Sigmoid colon (tissue), 3 donors: ENCODE measurements at regions not wholly inside any gene's neighbourhood (a gene's known extent, or its start where the extent isn't known, plus 50 kb on each side); places are given as distances from the start of the nearest gene placed in this dataset.

Experiments used
- CTCF ChIP-seq, 4 experiments: fragments of 450-650 bp in 3 of 4; fragments of 200-600 bp in 1 of 4; IDR thresholded peaks; one replicate each; pipeline ENCODE4 v1.5.1; 2016 to 2019; ENCODE audit warnings: antibody characterized with exemption in 4 of 4, mild to moderate bottlenecking in 3 of 4, moderate library complexity in 2 of 4
- POLR2A ChIP-seq, 2 donors: fragments of 450-650 bp; IDR thresholded peaks; one replicate each; pipeline ENCODE4 v1.6.1; 2016; ENCODE audit warnings: antibody characterized with exemption in 2 of 2, mild to moderate bottlenecking in 2 of 2, moderate library complexity in 2 of 2

DNA sequence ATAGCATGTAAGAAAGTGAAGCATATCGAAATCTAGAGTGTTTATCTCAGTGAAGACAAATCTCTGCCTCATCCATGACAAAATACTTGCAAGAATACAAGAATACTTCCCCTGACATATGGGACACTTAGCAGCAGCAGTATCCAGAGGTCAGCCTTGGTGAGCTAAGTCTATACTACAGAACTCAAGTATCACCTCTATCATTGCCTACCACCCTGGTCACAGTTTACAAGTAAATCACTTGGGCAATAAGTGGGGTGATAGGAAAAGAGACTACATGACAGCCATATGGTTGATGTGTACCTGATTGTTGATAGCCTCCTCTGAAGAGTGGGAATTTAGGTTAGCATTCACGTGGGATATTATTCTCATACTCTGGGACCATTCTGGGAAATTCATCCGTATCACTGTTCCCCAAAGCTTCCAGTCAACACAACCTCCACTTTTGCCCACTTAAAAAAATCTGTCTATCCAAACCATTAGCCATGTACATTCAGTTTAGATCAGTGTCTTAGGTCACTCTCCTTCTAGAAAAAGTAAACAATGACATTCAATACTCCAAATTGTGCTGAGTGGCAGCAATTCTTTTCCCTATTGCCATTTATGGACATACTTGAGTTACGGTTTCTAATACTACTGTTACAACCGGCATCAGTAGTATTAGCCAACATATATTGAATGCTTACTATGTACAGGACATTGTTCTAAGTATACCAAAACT, 118.2 kb upstream of the PRSS16 start:
- TF ChIP-seq POLR2A (IDR thresholded peaks at IDR 0.05) (no peak), CTCF (IDR thresholded peaks at IDR 0.05) (no peak)
